Gastrocnemius medialis (tissue), 4 donors: ENCODE measurements at regions not wholly inside any gene's neighbourhood (a gene's known extent, or its start where the extent isn't known, plus 50 kb on each side); places are given as distances from the start of the nearest gene placed in this dataset.

Experiments used
- ATAC-seq, 2 donors: fragments of 150-250 bp; one replicate each; pipeline ENCODE4 v1.9.1; 2016
- DNase-seq, 2 donors: peaks; one replicate each; pipeline ENCODE4 v3.0.0-alpha.2; 2019
- H3K27ac ChIP-seq, 4 donors: fragments of 200-600 bp; sonication (generic); 1 replicate in 1 of 4; 2 replicates in 3 of 4; pipeline ENCODE4 v1.5.1; 2016 to 2018; ENCODE audit warnings: mild to moderate bottlenecking in 2 of 4, moderate library complexity in 1 of 4
- H3K27me3 ChIP-seq, 3 donors: fragments of 200-600 bp; sonication (generic) in 2 of 3; 1 replicate in 1 of 3; 2 replicates in 2 of 3; pipeline versions ENCODE4 v1.5.1 to v1.6.0; 2016 to 2019; ENCODE audit warnings: mild to moderate bottlenecking in 1 of 3, moderate library complexity in 1 of 3
- H3K36me3 ChIP-seq, 2 donors: fragments of 200-600 bp; sonication (generic) in 1 of 2; one replicate each; pipeline ENCODE4 v1.5.1; 2017 to 2018
- H3K4me1 ChIP-seq, 2 donors: fragments of 200-600 bp; sonication (generic) in 1 of 2; one replicate each; pipeline ENCODE4 v1.5.1; 2016 to 2017; ENCODE audit warnings: mild to moderate bottlenecking in 2 of 2
- H3K4me3 ChIP-seq, 4 donors: fragments of 200-600 bp; sonication (generic) in 3 of 4; 1 replicate in 1 of 4; 2 replicates in 3 of 4; pipeline ENCODE4 v1.5.1; 2016 to 2019; ENCODE audit warnings: mild to moderate bottlenecking in 2 of 4
- H3K9me3 ChIP-seq, 3 donors: fragments of 200-600 bp; sonication (generic) in 2 of 3; 1 replicate in 1 of 3; 2 replicates in 2 of 3; pipeline ENCODE4 v1.5.1; 2016 to 2019
- CTCF ChIP-seq, 5 experiments: fragments of 450-650 bp in 3 of 5; fragments of 200-600 bp in 2 of 5; sonication (generic) in 2 of 5; IDR thresholded peaks in 4 of 5; conservative IDR thresholded peaks in 1 of 5; 1 replicate in 4 of 5; 2 replicates in 1 of 5; pipeline ENCODE4 v1.5.1; 2016 to 2019; ENCODE audit warnings: antibody characterized with exemption in 5 of 5, mild to moderate bottlenecking in 3 of 5, moderate library complexity in 3 of 5
- POLR2A ChIP-seq, 2 donors: fragments of 450-650 bp; IDR thresholded peaks; one replicate each; pipeline ENCODE4 v1.6.1; 2017; ENCODE audit warnings: antibody characterized with exemption in 2 of 2, mild to moderate bottlenecking in 2 of 2, moderate library complexity in 2 of 2
- in situ Hi-C, 4 donors: fragments of 200-750 bp; cut with MboI; loops; one replicate each; pipeline versions ENCODE4 v1.15.0 to v1.8.0; 2017; ENCODE audit warnings: low sequenced_read_pairs in 4 of 4
- intact Hi-C: fragments of 100-400 bp; cut with DNase I; formaldehyde crosslinking; loops from one replicate; pipeline ENCODE4 v1.15.1; 2023; ENCODE audit warnings: low total_unique reads

GRCh38 chr10:109696462-109696861 lies 226.8 kb downstream of the XPNPEP1 start:
- TF ChIP-seq POLR2A (IDR thresholded peaks at IDR 0.05) = no peak
- TF ChIP-seq CTCF (IDR thresholded peaks at IDR 0.05 in 4 of 5, conservative IDR thresholded peaks at IDR 0.05 in 1 of 5) = no peak
- in situ Hi-C loops (no loop called here), intact Hi-C loops (no loop called here)
- DNase-seq (no peak), ATAC-seq (no peak)
- Histone ChIP-seq H3K36me3 (no peaks in the 10 kb centered on the region), H3K4me1 (no peaks in the 10 kb centered on the region), H3K27me3 (no peaks in the 10 kb centered on the region), H3K9me3 (no peaks in the 10 kb centered on the region), H3K27ac (no peak overlapping the region), H3K4me3 (no peak overlapping the region)

- DNase-seq (no peak), ATAC-seq (no peak)
- Histone ChIP-seq H3K4me3 (no peak overlapping the region), H3K36me3 (no peaks in the 10 kb centered on the region), H3K27me3 (no peaks in the 10 kb centered on the region), H3K27ac (no peak overlapping the region), H3K4me1 (no peaks in the 10 kb centered on the region), H3K9me3 (no peaks in the 10 kb centered on the region)
- intact Hi-C loops = no loop called here
- in situ Hi-C loops = no loop called here
- TF ChIP-seq CTCF (IDR thresholded peaks at IDR 0.05 in 4 of 5, conservative IDR thresholded peaks at IDR 0.05 in 1 of 5) (no peak), POLR2A (IDR thresholded peaks at IDR 0.05) (no peak)
These were observed 227.3 kb downstream of the XPNPEP1 start for GRCh38 chr10:109695988-109696387.

- intact Hi-C loops = no loop called here
- Histone ChIP-seq H3K9me3 (no peaks in the 10 kb centered on the region), H3K36me3 (no peaks in the 10 kb centered on the region), H3K4me3 (no peak overlapping the region), H3K4me1 (no peaks in the 10 kb centered on the region), H3K27ac (no peak overlapping the region), H3K27me3 (no peaks in the 10 kb centered on the region)
- TF ChIP-seq CTCF (IDR thresholded peaks at IDR 0.05 in 4 of 5, conservative IDR thresholded peaks at IDR 0.05 in 1 of 5) = no peak
- TF ChIP-seq POLR2A (IDR thresholded peaks at IDR 0.05) = no peak
- in situ Hi-C loops = no loop called here
- ATAC-seq = no peak
- DNase-seq = no peak
These were observed 233.5 kb downstream of the XPNPEP1 start for GRCh38 chr10:109689785-109690184.

- ATAC-seq (no peak), DNase-seq (no peak)
- intact Hi-C loops (no loop called here), in situ Hi-C loops (no loop called here)
- no peaks in the 10 kb centered on the region for H3K36me3 ChIP-seq
- TF ChIP-seq POLR2A (IDR thresholded peaks at IDR 0.05) (no peak), CTCF (IDR thresholded peaks at IDR 0.05 in 4 of 5, conservative IDR thresholded peaks at IDR 0.05 in 1 of 5) (no peak)
- no peaks in the 10 kb centered on the region for H3K9me3 ChIP-seq
- no peak overlapping the region for H3K27ac ChIP-seq
- no peaks in the 10 kb centered on the region for H3K4me1 ChIP-seq
- H3K4me3 ChIP-seq = no peak overlapping the region
- H3K27me3 ChIP-seq = no peaks in the 10 kb centered on the region
These were observed 243.8 kb downstream of the XPNPEP1 start for GRCh38 chr10:109679478-109679877.

GRCh38 chr10:109678857-109679256 lies 244.5 kb downstream of the XPNPEP1 start:
- Histone ChIP-seq H3K36me3 (no peaks in the 10 kb centered on the region), H3K9me3 (no peaks in the 10 kb centered on the region), H3K27me3 (no peaks in the 10 kb centered on the region), H3K4me3 (no peak overlapping the region), H3K27ac (no peak overlapping the region), H3K4me1 (no peaks in the 10 kb centered on the region)
- intact Hi-C loops = no loop called here
- TF ChIP-seq POLR2A (IDR thresholded peaks at IDR 0.05) = no peak
- in situ Hi-C loops = no loop called here
- DNase-seq (no peak), ATAC-seq (no peak)
